HEK293T (cell line): ENCODE measurements at regions not wholly inside any gene's neighbourhood (a gene's known extent, or its start where the extent isn't known, plus 50 kb on each side); places are given as distances from the start of the nearest gene placed in this dataset.

ENCODE experiments used
- CTCF ChIA-PET: fragments of 350-600 bp; formaldehyde crosslinking; extraction: SDS; loops from one replicate; lab custom pipeline; 2021; ENCODE audit warnings: antibody characterized with exemption, inconsistent platforms; lab: Yijun Ruan, JAX
- POLR2A ChIA-PET: fragments of 350-600 bp; formaldehyde crosslinking; extraction: SDS; loops from one replicate; lab custom pipeline; 2020; ENCODE audit warnings: antibody characterized with exemption, inconsistent platforms; lab: Yijun Ruan, JAX
- DNase-seq: peaks from one replicate; pipeline ENCODE4 v3.0.0; 2012; ENCODE audit warnings: mixed read lengths; ENCODE audit errors: extremely low spot score
- ARNT ChIP-seq: fragments of 450-650 bp; IDR thresholded peaks from 2 replicates; pipeline ENCODE4 v1.6.1; 2017; ENCODE audit warnings: mild to moderate bottlenecking
- BHLHE40 ChIP-seq: fragments of 450-650 bp; IDR thresholded peaks from 2 replicates; pipeline ENCODE4 v1.6.1; 2016; ENCODE audit warnings: mild to moderate bottlenecking, moderate library complexity, borderline replicate concordance
- CTBP1 ChIP-seq: fragments of 450-650 bp; IDR thresholded peaks from 2 replicates; pipeline ENCODE4 v1.6.1; 2016; ENCODE audit warnings: borderline replicate concordance
- ELF4 ChIP-seq: fragments of 450-650 bp; IDR thresholded peaks from 2 replicates; pipeline ENCODE4 v1.6.1; 2017; ENCODE audit warnings: antibody characterized with exemption
- FOXA1 ChIP-seq: fragments of 450-650 bp; IDR thresholded peaks from 2 replicates; pipeline ENCODE4 v1.6.1; 2016; ENCODE audit warnings: mild to moderate bottlenecking
- FOXK2 ChIP-seq: fragments of 450-650 bp; IDR thresholded peaks from 2 replicates; pipeline ENCODE4 v1.6.1; 2016; ENCODE audit warnings: mild to moderate bottlenecking
- FOXM1 ChIP-seq: fragments of 450-650 bp; IDR thresholded peaks from 2 replicates; pipeline ENCODE4 v1.6.1; 2017; ENCODE audit warnings: mild to moderate bottlenecking, borderline replicate concordance
- HDGF ChIP-seq: fragments of 450-650 bp; IDR thresholded peaks from 2 replicates; pipeline ENCODE4 v1.6.1; 2017; ENCODE audit warnings: antibody characterized with exemption, borderline replicate concordance
- L3MBTL2 ChIP-seq: fragments of 450-650 bp; conservative IDR thresholded peaks from 2 replicates; pipeline ENCODE4 v1.6.1; 2016; ENCODE audit warnings: mild to moderate bottlenecking
- LEF1 ChIP-seq: fragments of 450-650 bp; IDR thresholded peaks from 2 replicates; pipeline ENCODE4 v1.6.1; 2017; ENCODE audit warnings: mild to moderate bottlenecking, borderline replicate concordance
- NFRKB ChIP-seq: fragments of 450-650 bp; IDR thresholded peaks from 2 replicates; pipeline ENCODE4 v1.6.1; 2016; ENCODE audit warnings: mild to moderate bottlenecking, moderate library complexity
- SP1 ChIP-seq: fragments of 450-650 bp; IDR thresholded peaks from 2 replicates; pipeline ENCODE4 v1.6.1; 2017
- SUZ12 ChIP-seq: fragments of 450-650 bp; IDR thresholded peaks from 2 replicates; pipeline ENCODE4 v1.6.1; 2016; ENCODE audit warnings: mild to moderate bottlenecking
- TARDBP ChIP-seq: fragments of 450-650 bp; IDR thresholded peaks from 2 replicates; pipeline ENCODE4 v1.6.1; 2016
- ZNF384 ChIP-seq: fragments of 450-650 bp; IDR thresholded peaks from 2 replicates; pipeline ENCODE4 v1.6.1; 2016
- TF ChIP-seq, protein P1 (sequence below): fragments of 450-650 bp; IDR thresholded peaks from 2 replicates; pipeline ENCODE4 v1.6.1; 2016

DNA sequence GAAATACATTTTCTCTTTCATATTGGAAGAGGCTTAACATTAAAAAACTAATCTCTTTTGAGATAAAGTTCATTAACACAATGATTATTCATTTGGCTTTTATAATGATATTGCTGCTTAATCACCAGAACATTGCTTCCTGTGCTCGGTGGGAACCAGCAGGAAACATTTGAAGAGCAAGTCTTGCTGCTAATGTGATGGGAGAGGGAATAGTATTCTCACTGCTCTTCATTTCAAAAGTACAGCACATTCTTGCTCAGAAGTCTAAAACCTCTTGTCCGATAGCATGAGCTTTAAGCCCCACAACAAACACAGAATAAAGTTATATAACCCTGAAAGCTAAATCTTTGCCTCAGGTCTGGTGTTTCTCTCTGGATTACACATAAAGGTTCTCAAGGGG lies 190.8 kb upstream of the CNTN4 start:
- ChIA-PET POLR2A (no interaction called here), CTCF (no interaction called here)
- no peak for DNase-seq
- TF ChIP-seq ELF4 (no peak), L3MBTL2 (no peak), TARDBP (no peak), SUZ12 (no peak), ARNT (no peak)

- TF ChIP-seq SUZ12 (no peak), ZNF384 (no peak), NFRKB (no peak), FOXM1 (no peak)
- DNase-seq = no peak
- ChIA-PET CTCF (no interaction called here), POLR2A (no interaction called here)
Observed at GRCh38 chr3:1908651-1909445, 189.8 kb upstream of the CNTN4 start.

GRCh38 chr3:1910322-1910721 lies 188.3 kb upstream of the CNTN4 start:
- CTCF ChIA-PET = no interaction called here
- DNase-seq = no peak
- POLR2A ChIA-PET = no interaction called here
- TF ChIP-seq FOXM1 (no peak), TARDBP (no peak), L3MBTL2 (no peak), BHLHE40 (no peak), SP1 (no peak), ARNT (no peak), SUZ12 (no peak), NFRKB (no peak), CTBP1 (no peak), ZNF384 (no peak), HDGF (no peak), FOXK2 (no peak)
- TF ChIP-seq, protein P1, sequence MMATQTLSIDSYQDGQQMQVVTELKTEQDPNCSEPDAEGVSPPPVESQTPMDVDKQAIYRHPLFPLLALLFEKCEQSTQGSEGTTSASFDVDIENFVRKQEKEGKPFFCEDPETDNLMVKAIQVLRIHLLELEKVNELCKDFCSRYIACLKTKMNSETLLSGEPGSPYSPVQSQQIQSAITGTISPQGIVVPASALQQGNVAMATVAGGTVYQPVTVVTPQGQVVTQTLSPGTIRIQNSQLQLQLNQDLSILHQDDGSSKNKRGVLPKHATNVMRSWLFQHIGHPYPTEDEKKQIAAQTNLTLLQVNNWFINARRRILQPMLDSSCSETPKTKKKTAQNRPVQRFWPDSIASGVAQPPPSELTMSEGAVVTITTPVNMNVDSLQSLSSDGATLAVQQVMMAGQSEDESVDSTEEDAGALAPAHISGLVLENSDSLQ = no peak

GRCh38 chr3:1929788-1930414 lies 168.8 kb upstream of the CNTN4 start:
- no peak for DNase-seq
- ChIA-PET POLR2A (no interaction called here), CTCF (no interaction called here)
- TF ChIP-seq LEF1 (no peak), ELF4 (no peak), SP1 (no peak), BHLHE40 (no peak), FOXA1 (no peak), ARNT (no peak), NFRKB (no peak), CTBP1 (no peak), TARDBP (no peak), ZNF384 (no peak)

GRCh38 chr3:1938975-1939374 lies 159.7 kb upstream of the CNTN4 start:
- CTCF ChIA-PET = no interaction called here
- POLR2A ChIA-PET = no interaction called here
- no peak for TF ChIP-seq BHLHE40
- TF ChIP-seq FOXA1 = no peak
- no peak for TF ChIP-seq ELF4
- no peak for TF ChIP-seq ARNT
- TF ChIP-seq FOXK2 = no peak
- no peak for TF ChIP-seq HDGF
- TF ChIP-seq CTBP1 = no peak
- no peak for TF ChIP-seq NFRKB
- no peak for TF ChIP-seq FOXM1

DNA sequence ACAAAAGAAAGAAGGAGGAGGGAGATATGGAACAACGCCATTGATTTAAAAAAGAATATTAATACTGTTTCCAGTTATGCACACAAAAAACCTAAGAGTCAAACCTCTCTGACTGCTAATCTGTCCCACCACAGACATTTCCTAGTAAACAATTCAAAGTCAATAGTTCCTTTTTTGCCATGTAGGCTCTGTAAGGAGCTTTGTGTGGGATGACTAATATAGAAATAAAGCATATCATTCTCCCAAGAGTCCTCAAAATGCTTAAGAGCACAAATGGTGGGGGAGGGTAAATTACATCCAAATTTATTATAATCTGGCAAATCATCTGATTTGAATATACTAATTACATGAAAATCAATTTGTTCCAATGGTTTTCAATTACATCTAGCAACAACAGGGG lies 155.9 kb upstream of the CNTN4 start:
- TF ChIP-seq L3MBTL2 (no peak), SUZ12 (no peak), BHLHE40 (no peak), ARNT (no peak), ZNF384 (no peak)
- TF ChIP-seq, protein P1 = no peak
- ChIA-PET POLR2A (no interaction called here), CTCF (no interaction called here)
- DNase-seq = no peak

More at GRCh38 chr3:1938975-1939374, 159.7 kb upstream of the CNTN4 start:
- DNase-seq = no peak

GRCh38 chr3:1943395-1944118 lies 155.1 kb upstream of the CNTN4 start:
- TF ChIP-seq HDGF = no peak
- no peak for TF ChIP-seq ZNF384
- TF ChIP-seq SP1 = no peak
- no peak for TF ChIP-seq BHLHE40
- no peak for TF ChIP-seq NFRKB
- no peak for TF ChIP-seq L3MBTL2
- DNase-seq = no peak
- ChIA-PET POLR2A (no interaction called here), CTCF (no interaction called here)
